Neuronal stem cell (in vitro differentiated cells): ENCODE measurements at regions not wholly inside any gene's neighbourhood (a gene's known extent, or its start where the extent isn't known, plus 50 kb on each side); places are given as distances from the start of the nearest gene placed in this dataset.

ENCODE experiments used
- DNase-seq: peaks from one replicate; pipeline ENCODE4 v3.0.0-alpha.2; 2013; ENCODE audit warnings: low spot score
- H2AFZ ChIP-seq: one replicate; pipeline ENCODE4 v1.6.1; 2013; ENCODE audit warnings: mild to moderate bottlenecking, low read length, inconsistent platforms
- H2AK5ac ChIP-seq: 2 replicates; pipeline ENCODE4 v1.6.1; 2013; ENCODE audit warnings: low read depth, mild to moderate bottlenecking, inconsistent platforms, low read length, moderate library complexity, mixed read lengths
- H2BK120ac ChIP-seq: 2 replicates; pipeline ENCODE4 v1.6.1; 2013; ENCODE audit warnings: low read depth, mild to moderate bottlenecking, inconsistent platforms, low read length, moderate library complexity, mixed read lengths
- H2BK12ac ChIP-seq: one replicate; pipeline ENCODE4 v1.6.1; 2013; ENCODE audit warnings: low read length, inconsistent platforms
- H2BK15ac ChIP-seq: 2 replicates; pipeline ENCODE4 v1.6.1; 2013; ENCODE audit warnings: mild to moderate bottlenecking, low read length, inconsistent platforms, mixed read lengths
- H2BK5ac ChIP-seq: one replicate; pipeline ENCODE4 v1.6.1; 2013; ENCODE audit warnings: inconsistent platforms, mild to moderate bottlenecking, low read length, moderate library complexity
- H3K14ac ChIP-seq: one replicate; pipeline ENCODE4 v1.6.1; 2013; ENCODE audit warnings: low read length, inconsistent platforms
- H3K18ac ChIP-seq: 2 replicates; pipeline ENCODE4 v1.6.1; 2013; ENCODE audit warnings: low read length, inconsistent platforms
- H3K23ac ChIP-seq: 2 replicates; pipeline ENCODE4 v1.6.1; 2013; ENCODE audit warnings: low read depth, mild to moderate bottlenecking, mixed read lengths, low read length, inconsistent platforms; ENCODE audit not compliant: poor library complexity
- H3K27ac ChIP-seq: replicated peaks from 3 replicates; pipeline ENCODE4 v1.5.1; 2013; ENCODE audit warnings: low read length, inconsistent platforms
- H3K27me3 ChIP-seq, 3 experiments: 2 replicates each; pipeline ENCODE4 v1.6.1; 2013; ENCODE audit warnings: low read length in 3 of 3, mild to moderate bottlenecking in 2 of 3, inconsistent platforms in 1 of 3, low read depth in 1 of 3, mixed read lengths in 1 of 3, moderate library complexity in 1 of 3; ENCODE audit not compliant: control insufficient read depth in 3 of 3, insufficient read depth in 3 of 3
- H3K36me3 ChIP-seq, 2 donors: replicated peaks in 1 of 2; 2 replicates each; pipeline ENCODE4 v1.6.1; 2013; ENCODE audit warnings: low read length in 2 of 2; ENCODE audit not compliant: control insufficient read depth in 2 of 2, insufficient read depth in 2 of 2
- H3K4ac ChIP-seq: 2 replicates; pipeline ENCODE4 v1.6.1; 2013; ENCODE audit warnings: inconsistent platforms, mild to moderate bottlenecking, low read length, moderate library complexity
- H3K4me1 ChIP-seq, 2 donors: 1 replicate in 1 of 2; 2 replicates in 1 of 2; pipeline ENCODE4 v1.6.1; 2013; ENCODE audit warnings: low read length in 2 of 2, low read depth in 1 of 2; ENCODE audit not compliant: control insufficient read depth in 2 of 2, insufficient read depth in 1 of 2
- H3K4me2 ChIP-seq: one replicate; pipeline ENCODE4 v1.6.1; 2013; ENCODE audit warnings: mild to moderate bottlenecking, low read length, inconsistent platforms; ENCODE audit not compliant: insufficient read depth, poor library complexity, severe bottlenecking
- H3K4me3 ChIP-seq, 2 donors: 2 replicates each; pipeline ENCODE4 v1.5.1; 2013; ENCODE audit warnings: low read length in 2 of 2, mild to moderate bottlenecking in 2 of 2, inconsistent platforms in 1 of 2, moderate library complexity in 1 of 2
- H3K79me1 ChIP-seq: one replicate; pipeline ENCODE4 v1.6.1; 2013; ENCODE audit warnings: low read depth, mild to moderate bottlenecking, inconsistent platforms, low read length, moderate library complexity
- H3K9ac ChIP-seq: one replicate; pipeline ENCODE4 v1.6.1; 2013; ENCODE audit warnings: mild to moderate bottlenecking, low read depth, low read length, inconsistent platforms; ENCODE audit not compliant: poor library complexity
- H3K9me3 ChIP-seq, 2 donors: replicated peaks in 1 of 2; 2 replicates each; pipeline versions ENCODE3 to v1.6.1; 2013; ENCODE audit warnings: low read length in 2 of 2, mild to moderate bottlenecking in 2 of 2, inconsistent platforms in 1 of 2, low read depth in 1 of 2, mixed read lengths in 1 of 2, moderate library complexity in 1 of 2; ENCODE audit not compliant: control insufficient read depth in 2 of 2, insufficient read depth in 1 of 2
- H4K8ac ChIP-seq: one replicate; pipeline ENCODE4 v1.6.1; 2013; ENCODE audit warnings: low read depth, mild to moderate bottlenecking, inconsistent platforms, low read length, moderate library complexity
- H4K91ac ChIP-seq: one replicate; pipeline ENCODE4 v1.6.1; 2013; ENCODE audit warnings: low read length, low read depth, mild to moderate bottlenecking, inconsistent platforms; ENCODE audit not compliant: poor library complexity
- WGBS, 2 donors: extraction: QIAGEN DNeasy Blood & Tissue Kit; methylation state at CpG; one replicate each; pipeline ENCODE4 v1.1.7; 2013; ENCODE audit warnings: missing lambda C conversion rate in 2 of 2, mixed read lengths in 1 of 2; ENCODE audit not compliant: insufficient read length in 2 of 2, insufficient replicate concordance in 1 of 2; ENCODE audit errors: extremely low coverage in 2 of 2; 5-methylcytosine and 5-hydroxymethylcytosine counted together

- no CpG with 5 or more reads among the region's 1 CpG for WGBS, 2 donors
- H3K9ac ChIP-seq, result no peak overlapping the region
These were observed 767.4 kb downstream of the KCNJ2 start for GRCh38 chr17:70936724-70937123.

GRCh38 chr17:70938336-70938735 is 769.0 kb downstream of the KCNJ2 start:
- H3K9ac ChIP-seq, result no peak overlapping the region
- DNase-seq, result no peak
- H4K91ac ChIP-seq, result no peak overlapping the region
- no peak overlapping the region for H3K4me2 ChIP-seq
- no peaks in the 10 kb centered on the region for H3K9me3 ChIP-seq
- no peak overlapping the region for H3K23ac ChIP-seq
- no peak overlapping the region for H3K4ac ChIP-seq
- no peak overlapping the region for H3K4me3 ChIP-seq
- H3K4me1 ChIP-seq, result no peaks in the 10 kb centered on the region
- no peaks in the 10 kb centered on the region for H3K27me3 ChIP-seq
- no peak overlapping the region for H3K18ac ChIP-seq
- H2AK5ac ChIP-seq, result no peak overlapping the region
- H3K79me1 ChIP-seq, result no peaks in the 10 kb centered on the region
- no peak overlapping the region for H2BK5ac ChIP-seq
- H2BK12ac ChIP-seq, result no peak overlapping the region
- no peak overlapping the region for H4K8ac ChIP-seq
- no CpG with 5 or more reads among the region's 7 CpGs for WGBS, 2 donors
- H2BK120ac ChIP-seq, result no peak overlapping the region
- H3K36me3 ChIP-seq, result no peaks in the 10 kb centered on the region
- H3K14ac ChIP-seq, result no peak overlapping the region
- no peak overlapping the region for H3K27ac ChIP-seq
- H2BK15ac ChIP-seq, result no peak overlapping the region
- no peak overlapping the region for H2AFZ ChIP-seq

More at GRCh38 chr17:70936724-70937123, 767.4 kb downstream of the KCNJ2 start:
- Histone ChIP-seq H3K36me3 (no peaks in the 10 kb centered on the region), H3K14ac (no peak overlapping the region), H2BK120ac (no peak overlapping the region), H3K18ac (no peak overlapping the region), H2BK5ac (no peak overlapping the region), H2BK15ac (no peak overlapping the region), H3K27ac (no peak overlapping the region), H4K91ac (no peak overlapping the region), H2BK12ac (no peak overlapping the region), H3K23ac (no peak overlapping the region), H3K4ac (no peak overlapping the region), H3K79me1 (no peaks in the 10 kb centered on the region), H3K4me2 (no peak overlapping the region), H3K9me3 (no peaks in the 10 kb centered on the region), H2AFZ (no peak overlapping the region), H3K27me3 (no peaks in the 10 kb centered on the region), H3K4me3 (no peak overlapping the region), H3K4me1 (no peaks in the 10 kb centered on the region), H2AK5ac (no peak overlapping the region), H4K8ac (no peak overlapping the region)
- no peak for DNase-seq

- H3K9me3 ChIP-seq, result no peaks in the 10 kb centered on the region
- H2BK120ac ChIP-seq, result no peak overlapping the region
- no peak overlapping the region for H3K27ac ChIP-seq
- H3K4me1 ChIP-seq, result peaks cover 0 to 1% of the 10 kb centered on the region in 2 donors
- H4K91ac ChIP-seq, result no peak overlapping the region
- no peaks in the 10 kb centered on the region for H3K27me3 ChIP-seq
- no peak overlapping the region for H3K4ac ChIP-seq
- no peak overlapping the region for H2BK5ac ChIP-seq
- H2AFZ ChIP-seq, result no peak overlapping the region
- no peak overlapping the region for H2AK5ac ChIP-seq
- H3K18ac ChIP-seq, result no peak overlapping the region
- no peak for DNase-seq
- H3K14ac ChIP-seq, result no peak overlapping the region
- no peak overlapping the region for H3K23ac ChIP-seq
- no peak overlapping the region for H3K4me2 ChIP-seq
- H4K8ac ChIP-seq, result no peak overlapping the region
- no CpG with 5 or more reads among the region's 5 CpGs for WGBS, 2 donors
- no peak overlapping the region for H3K9ac ChIP-seq
- no peak overlapping the region for H2BK15ac ChIP-seq
- no peak overlapping the region for H3K4me3 ChIP-seq
- H3K79me1 ChIP-seq, result no peaks in the 10 kb centered on the region
- H3K36me3 ChIP-seq, result no peaks in the 10 kb centered on the region
- H2BK12ac ChIP-seq, result no peak overlapping the region
These were observed 776.1 kb downstream of the KCNJ2 start for GRCh38 chr17:70945386-70945785.

DNA sequence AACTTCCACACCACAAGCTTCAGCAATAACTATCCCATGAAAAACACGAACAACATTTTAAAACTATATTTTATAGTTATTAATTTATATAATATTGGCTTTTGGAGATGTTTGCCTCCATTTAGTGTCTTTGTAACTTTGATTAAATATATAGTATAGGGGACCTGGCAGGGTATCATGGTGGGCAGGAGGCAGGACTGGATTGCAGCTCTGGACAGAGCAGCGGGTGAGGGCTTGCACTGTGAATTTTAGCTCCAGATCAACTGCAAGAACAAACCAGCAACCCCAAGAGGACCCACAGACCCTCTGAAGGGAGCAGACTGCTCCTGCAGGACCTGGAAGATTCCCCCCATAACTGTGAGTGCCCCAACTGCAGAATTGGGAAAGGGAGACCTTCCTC is 777.9 kb downstream of the KCNJ2 start:
- Histone ChIP-seq H3K23ac (no peak overlapping the region), H3K18ac (no peak overlapping the region), H3K36me3 (no peaks in the 10 kb centered on the region), H2BK15ac (no peak overlapping the region), H3K79me1 (no peaks in the 10 kb centered on the region), H2BK120ac (no peak overlapping the region), H3K9ac (no peak overlapping the region), H4K8ac (no peak overlapping the region), H2AK5ac (no peak overlapping the region), H2AFZ (peak overlapping the region; percentile 28), H4K91ac (no peak overlapping the region), H3K4ac (no peak overlapping the region), H3K27me3 (no peaks in the 10 kb centered on the region), H3K27ac (no peak overlapping the region), H3K4me3 (no peak overlapping the region), H3K4me1 (peaks cover 0 to 1% of the 10 kb centered on the region in 2 donors), H3K9me3 (no peaks in the 10 kb centered on the region), H3K14ac (no peak overlapping the region), H3K4me2 (no peak overlapping the region), H2BK5ac (no peak overlapping the region), H2BK12ac (no peak overlapping the region)
- DNase-seq, result no peak
- WGBS, 2 donors, result no CpG with 5 or more reads among the region's 2 CpGs
